Germinal center (tissue), 1 donor: ENCODE measurements at regions not wholly inside any gene's neighbourhood (a gene's known extent, or its start where the extent isn't known, plus 50 kb on each side); places are given as distances from the start of the nearest gene placed in this dataset.

Source experiments
- DNase-seq: peaks from one replicate; pipeline ENCODE4 v3.0.0; 2012; ENCODE audit warnings: mixed read lengths, low spot score

- no peak for DNase-seq
Observed at GRCh38 chr12:77777274-77777673, 53.4 kb upstream of the NAV3 start.

GRCh38 chr12:77774761-77775160 is 55.9 kb upstream of the NAV3 start:
- DNase-seq: no peak

GRCh38 chr12:77772676-77773298 is 57.9 kb upstream of the NAV3 start:
- DNase-seq: no peak

- no peak for DNase-seq
Observed at GRCh38 chr12:77768558-77768957, 62.1 kb upstream of the NAV3 start.

- no peak for DNase-seq
Observed at GRCh38 chr12:77767756-77768343, 62.8 kb upstream of the NAV3 start.

- no peak for DNase-seq
Observed at GRCh38 chr12:77767335-77767734, 63.4 kb upstream of the NAV3 start.

GRCh38 chr12:77766224-77766623 is 64.5 kb upstream of the NAV3 start:
- no peak for DNase-seq

- no peak for DNase-seq
Observed at GRCh38 chr12:77761286-77761685, 69.4 kb upstream of the NAV3 start.

GRCh38 chr12:77760271-77761025 is 70.2 kb upstream of the NAV3 start:
- DNase-seq: no peak

GRCh38 chr12:77754086-77754485 is 76.6 kb upstream of the NAV3 start:
- no peak for DNase-seq

GRCh38 chr12:77751939-77752338 is 78.8 kb upstream of the NAV3 start:
- DNase-seq: no peak

- no peak for DNase-seq
Observed at GRCh38 chr12:77746096-77746495, 84.6 kb upstream of the NAV3 start.

GRCh38 chr12:77745624-77746023 is 85.1 kb upstream of the NAV3 start:
- DNase-seq: no peak

- DNase-seq: no peak
Observed at GRCh38 chr12:77742631-77743030, 88.1 kb upstream of the NAV3 start.

GRCh38 chr12:77741974-77742517 is 88.6 kb upstream of the NAV3 start:
- DNase-seq: no peak

GRCh38 chr12:77736219-77736965 is 94.3 kb upstream of the NAV3 start:
- DNase-seq: no peak

GRCh38 chr12:77734214-77734883 is 96.3 kb upstream of the NAV3 start:
- no peak for DNase-seq

GRCh38 chr12:77728018-77728417 is 102.7 kb upstream of the NAV3 start:
- DNase-seq: no peak

GRCh38 chr12:77727442-77728001 is 103.2 kb upstream of the NAV3 start:
- no peak for DNase-seq

- no peak for DNase-seq
Observed at GRCh38 chr12:77725611-77726010, 105.1 kb upstream of the NAV3 start.

- DNase-seq: no peak
Observed at GRCh38 chr12:77724367-77724957, 106.2 kb upstream of the NAV3 start.
